ENCODE measurements at regions not wholly inside any gene's neighbourhood (a gene's known extent, or its start where the extent isn't known, plus 50 kb on each side); places are given as distances from the start of the nearest gene placed in this dataset.

DNA sequence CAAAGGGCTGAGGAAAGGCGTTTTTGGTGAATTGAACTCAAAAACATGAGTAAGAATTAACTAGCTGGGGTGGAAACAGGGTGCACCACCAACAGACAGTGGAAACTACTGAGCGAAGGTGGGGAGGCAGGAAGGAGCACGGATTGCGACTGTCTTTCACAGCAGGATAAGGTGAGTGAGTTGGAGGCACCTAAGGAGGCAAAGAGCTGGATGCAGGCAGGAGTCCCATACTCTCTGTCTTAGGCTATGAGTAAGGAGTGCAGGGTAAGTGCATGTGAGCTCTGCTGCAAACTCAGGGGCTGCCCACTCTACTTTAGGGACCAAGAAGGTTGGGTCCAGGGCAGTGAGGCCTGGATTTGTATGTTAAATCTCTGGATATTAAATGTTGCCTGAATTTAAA lies 333.1 kb upstream of the ZNF521 start:
- H3K27me3 ChIP-seq (ENCODE audit: insufficient read depth, low read length): no peaks in the 10 kb centered on the region
- intact Hi-C loops (cut with micrococcal nuclease): no loop called here
- H3K4me3 ChIP-seq (replicated peaks in 1 of 2; ENCODE audit: low read depth in 1 of 2, low read length in 2 of 2): no peak overlapping the region
- H3K36me3 ChIP-seq (ENCODE audit: control insufficient read depth in 1 of 2, insufficient read depth in 2 of 2, low read length in 2 of 2): no peaks in the 10 kb centered on the region
- no peak overlapping the region for H3K9ac ChIP-seq (ENCODE audit: low read length)
- RAD21 ChIA-PET (ENCODE audit: low non-redundant PET in 1 of 2, low total read pairs in 2 of 2, uncharacterized antibody in 2 of 2, unreplicated experiment in 2 of 2): no interaction called here
- no peak for DNase-seq (ENCODE audit: low read depth, low spot score)
- no peaks in the 10 kb centered on the region for H3K4me1 ChIP-seq (ENCODE audit: control insufficient read depth in 1 of 2, insufficient read depth in 2 of 2, low read length in 2 of 2)
- H3K27ac ChIP-seq (ENCODE audit: low read depth, low read length): no peak overlapping the region
- H4K20me1 ChIP-seq (ENCODE audit: insufficient read depth): no peaks in the 10 kb centered on the region
- H3K4me2 ChIP-seq (ENCODE audit: low read length): no peak overlapping the region
- H3K9me2 ChIP-seq (ENCODE audit: insufficient read depth): no peaks in the 10 kb centered on the region
- TF ChIP-seq EZH2phosphoT487 (IDR thresholded peaks at IDR 0.05; ENCODE audit: borderline replicate concordance): no peak
- CTCF ChIA-PET: no interaction called here
- no peak for ATAC-seq
- POLR2A ChIA-PET: no interaction called here
- BruUV-seq (replicated peaks): no TSS peak
- no peaks in the 10 kb centered on the region for H3K9me3 ChIP-seq (ENCODE audit: control insufficient read depth in 1 of 2, insufficient read depth in 1 of 2, low read depth in 1 of 2, low read length in 2 of 2)
- no peaks in the 10 kb centered on the region for H3K79me2 ChIP-seq (ENCODE audit: insufficient read depth, low read length)
- H2AFZ ChIP-seq (ENCODE audit: low read depth, low read length, poor library complexity, severe bottlenecking): no peak overlapping the region

GRCh38 chr18:25679491-25679890 lies 327.5 kb upstream of the ZNF521 start:
- Histone ChIP-seq H3K9me2 (ENCODE audit: insufficient read depth) (no peaks in the 10 kb centered on the region), H3K36me3 (ENCODE audit: control insufficient read depth in 1 of 2, insufficient read depth in 2 of 2, low read length in 2 of 2) (no peaks in the 10 kb centered on the region), H3K4me2 (ENCODE audit: low read length) (no peak overlapping the region), H2AFZ (ENCODE audit: low read depth, low read length, poor library complexity, severe bottlenecking) (no peak overlapping the region), H3K9ac (ENCODE audit: low read length) (no peak overlapping the region), H3K27ac (ENCODE audit: low read depth, low read length) (no peak overlapping the region), H3K79me2 (ENCODE audit: insufficient read depth, low read length) (no peaks in the 10 kb centered on the region), H4K20me1 (ENCODE audit: insufficient read depth) (no peaks in the 10 kb centered on the region), H3K27me3 (ENCODE audit: insufficient read depth, low read length) (0 out of 2 replicates have a peak, but pooled peaks cover 6% of the 10 kb centered on the region), H3K9me3 (ENCODE audit: control insufficient read depth in 1 of 2, insufficient read depth in 1 of 2, low read depth in 1 of 2, low read length in 2 of 2) (no peaks in the 10 kb centered on the region), H3K4me1 (ENCODE audit: control insufficient read depth in 1 of 2, insufficient read depth in 2 of 2, low read length in 2 of 2) (no peaks in the 10 kb centered on the region), H3K4me3 (replicated peaks in 1 of 2; ENCODE audit: low read depth in 1 of 2, low read length in 2 of 2) (no peak overlapping the region)
- intact Hi-C loops (cut with micrococcal nuclease): no loop called here
- DNase-seq (ENCODE audit: low read depth, low spot score) (no peak), ATAC-seq (no peak)
- POLR2A ChIA-PET: no interaction called here
- RAD21 ChIA-PET (ENCODE audit: low non-redundant PET in 1 of 2, low total read pairs in 2 of 2, uncharacterized antibody in 2 of 2, unreplicated experiment in 2 of 2): no interaction called here
- TF ChIP-seq ATF3 (IDR thresholded peaks at IDR 0.05): no peak
- no peak for TF ChIP-seq SRF (IDR thresholded peaks at IDR 0.05; ENCODE audit: low read depth)
- no peak for TF ChIP-seq ZFX (IDR thresholded peaks at IDR 0.05)
- no peak for TF ChIP-seq YY1 (IDR thresholded peaks at IDR 0.05; ENCODE audit: extremely low read depth, insufficient replicate concordance, low read depth, low read length)
- TF ChIP-seq, protein P1, sequence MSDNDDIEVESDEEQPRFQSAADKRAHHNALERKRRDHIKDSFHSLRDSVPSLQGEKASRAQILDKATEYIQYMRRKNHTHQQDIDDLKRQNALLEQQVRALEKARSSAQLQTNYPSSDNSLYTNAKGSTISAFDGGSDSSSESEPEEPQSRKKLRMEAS (IDR thresholded peaks at IDR 0.05): no peak
- TF ChIP-seq JUND (IDR thresholded peaks at IDR 0.05): no peak
- TF ChIP-seq CEBPB (IDR thresholded peaks at IDR 0.05; ENCODE audit: low read depth): no peak
- TF ChIP-seq RAD21 (IDR thresholded peaks at IDR 0.05; ENCODE audit: low read depth): no peak
- TF ChIP-seq, protein P2, sequence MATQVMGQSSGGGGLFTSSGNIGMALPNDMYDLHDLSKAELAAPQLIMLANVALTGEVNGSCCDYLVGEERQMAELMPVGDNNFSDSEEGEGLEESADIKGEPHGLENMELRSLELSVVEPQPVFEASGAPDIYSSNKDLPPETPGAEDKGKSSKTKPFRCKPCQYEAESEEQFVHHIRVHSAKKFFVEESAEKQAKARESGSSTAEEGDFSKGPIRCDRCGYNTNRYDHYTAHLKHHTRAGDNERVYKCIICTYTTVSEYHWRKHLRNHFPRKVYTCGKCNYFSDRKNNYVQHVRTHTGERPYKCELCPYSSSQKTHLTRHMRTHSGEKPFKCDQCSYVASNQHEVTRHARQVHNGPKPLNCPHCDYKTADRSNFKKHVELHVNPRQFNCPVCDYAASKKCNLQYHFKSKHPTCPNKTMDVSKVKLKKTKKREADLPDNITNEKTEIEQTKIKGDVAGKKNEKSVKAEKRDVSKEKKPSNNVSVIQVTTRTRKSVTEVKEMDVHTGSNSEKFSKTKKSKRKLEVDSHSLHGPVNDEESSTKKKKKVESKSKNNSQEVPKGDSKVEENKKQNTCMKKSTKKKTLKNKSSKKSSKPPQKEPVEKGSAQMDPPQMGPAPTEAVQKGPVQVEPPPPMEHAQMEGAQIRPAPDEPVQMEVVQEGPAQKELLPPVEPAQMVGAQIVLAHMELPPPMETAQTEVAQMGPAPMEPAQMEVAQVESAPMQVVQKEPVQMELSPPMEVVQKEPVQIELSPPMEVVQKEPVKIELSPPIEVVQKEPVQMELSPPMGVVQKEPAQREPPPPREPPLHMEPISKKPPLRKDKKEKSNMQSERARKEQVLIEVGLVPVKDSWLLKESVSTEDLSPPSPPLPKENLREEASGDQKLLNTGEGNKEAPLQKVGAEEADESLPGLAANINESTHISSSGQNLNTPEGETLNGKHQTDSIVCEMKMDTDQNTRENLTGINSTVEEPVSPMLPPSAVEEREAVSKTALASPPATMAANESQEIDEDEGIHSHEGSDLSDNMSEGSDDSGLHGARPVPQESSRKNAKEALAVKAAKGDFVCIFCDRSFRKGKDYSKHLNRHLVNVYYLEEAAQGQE (IDR thresholded peaks at IDR 0.05; ENCODE audit: low read depth): no peak
- CTCF ChIA-PET: no interaction called here
- BruUV-seq (replicated peaks): no TSS peak

Data from HCT116 (cell line).